Neural cell (in vitro differentiated cells): ENCODE measurements at regions not wholly inside any gene's neighbourhood (a gene's known extent, or its start where the extent isn't known, plus 50 kb on each side); places are given as distances from the start of the nearest gene placed in this dataset.

ENCODE experiments used
- EP300 ChIP-seq: fragments of 450-650 bp; conservative IDR thresholded peaks from 2 replicates; pipeline ENCODE4 v1.6.1; 2014; ENCODE audit warnings: antibody characterized with exemption, mild to moderate bottlenecking, moderate library complexity; ENCODE audit not compliant: poor library complexity, severe bottlenecking
- MXI1 ChIP-seq: fragments of 450-650 bp; conservative IDR thresholded peaks from 2 replicates; pipeline ENCODE4 v1.6.1; 2014; ENCODE audit warnings: antibody characterized with exemption, mild to moderate bottlenecking; ENCODE audit not compliant: poor library complexity, severe bottlenecking
- POLR2AphosphoS5 ChIP-seq: IDR thresholded peaks from 2 replicates; pipeline ENCODE4 v1.6.1; 2012
- TF ChIP-seq, protein P1 (sequence below): fragments of 450-650 bp; IDR thresholded peaks from 2 replicates; pipeline ENCODE4 v1.5.1; 2014; ENCODE audit warnings: antibody characterized with exemption, mild to moderate bottlenecking, moderate library complexity; ENCODE audit not compliant: poor library complexity, severe bottlenecking
- TF ChIP-seq, protein P2 (sequence below): IDR thresholded peaks from 2 replicates; pipeline ENCODE4 v1.6.1; 2012; ENCODE audit warnings: borderline replicate concordance

DNA sequence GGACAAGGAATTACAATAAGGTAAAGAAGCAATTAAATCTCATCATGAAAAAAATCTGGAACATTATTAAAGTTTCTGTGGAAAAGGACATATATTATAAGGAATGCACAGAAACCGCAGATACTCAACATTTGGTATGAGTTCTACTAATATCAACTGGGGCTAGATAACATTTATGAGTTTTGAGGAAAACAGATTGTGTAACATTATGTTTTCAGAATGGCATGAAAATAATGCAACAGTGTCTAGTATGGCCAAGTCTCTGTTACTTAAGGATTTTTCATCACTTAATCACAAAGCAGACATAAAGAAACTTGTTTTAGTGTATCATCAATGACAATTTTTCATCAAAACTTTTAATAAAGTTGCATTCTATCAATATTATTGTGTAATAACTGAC, 785.0 kb downstream of the GLUD2 start:
- no peak for TF ChIP-seq POLR2AphosphoS5
- TF ChIP-seq, protein P1, sequence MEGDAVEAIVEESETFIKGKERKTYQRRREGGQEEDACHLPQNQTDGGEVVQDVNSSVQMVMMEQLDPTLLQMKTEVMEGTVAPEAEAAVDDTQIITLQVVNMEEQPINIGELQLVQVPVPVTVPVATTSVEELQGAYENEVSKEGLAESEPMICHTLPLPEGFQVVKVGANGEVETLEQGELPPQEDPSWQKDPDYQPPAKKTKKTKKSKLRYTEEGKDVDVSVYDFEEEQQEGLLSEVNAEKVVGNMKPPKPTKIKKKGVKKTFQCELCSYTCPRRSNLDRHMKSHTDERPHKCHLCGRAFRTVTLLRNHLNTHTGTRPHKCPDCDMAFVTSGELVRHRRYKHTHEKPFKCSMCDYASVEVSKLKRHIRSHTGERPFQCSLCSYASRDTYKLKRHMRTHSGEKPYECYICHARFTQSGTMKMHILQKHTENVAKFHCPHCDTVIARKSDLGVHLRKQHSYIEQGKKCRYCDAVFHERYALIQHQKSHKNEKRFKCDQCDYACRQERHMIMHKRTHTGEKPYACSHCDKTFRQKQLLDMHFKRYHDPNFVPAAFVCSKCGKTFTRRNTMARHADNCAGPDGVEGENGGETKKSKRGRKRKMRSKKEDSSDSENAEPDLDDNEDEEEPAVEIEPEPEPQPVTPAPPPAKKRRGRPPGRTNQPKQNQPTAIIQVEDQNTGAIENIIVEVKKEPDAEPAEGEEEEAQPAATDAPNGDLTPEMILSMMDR: no peak
- TF ChIP-seq EP300: no peak
- TF ChIP-seq, protein P2, sequence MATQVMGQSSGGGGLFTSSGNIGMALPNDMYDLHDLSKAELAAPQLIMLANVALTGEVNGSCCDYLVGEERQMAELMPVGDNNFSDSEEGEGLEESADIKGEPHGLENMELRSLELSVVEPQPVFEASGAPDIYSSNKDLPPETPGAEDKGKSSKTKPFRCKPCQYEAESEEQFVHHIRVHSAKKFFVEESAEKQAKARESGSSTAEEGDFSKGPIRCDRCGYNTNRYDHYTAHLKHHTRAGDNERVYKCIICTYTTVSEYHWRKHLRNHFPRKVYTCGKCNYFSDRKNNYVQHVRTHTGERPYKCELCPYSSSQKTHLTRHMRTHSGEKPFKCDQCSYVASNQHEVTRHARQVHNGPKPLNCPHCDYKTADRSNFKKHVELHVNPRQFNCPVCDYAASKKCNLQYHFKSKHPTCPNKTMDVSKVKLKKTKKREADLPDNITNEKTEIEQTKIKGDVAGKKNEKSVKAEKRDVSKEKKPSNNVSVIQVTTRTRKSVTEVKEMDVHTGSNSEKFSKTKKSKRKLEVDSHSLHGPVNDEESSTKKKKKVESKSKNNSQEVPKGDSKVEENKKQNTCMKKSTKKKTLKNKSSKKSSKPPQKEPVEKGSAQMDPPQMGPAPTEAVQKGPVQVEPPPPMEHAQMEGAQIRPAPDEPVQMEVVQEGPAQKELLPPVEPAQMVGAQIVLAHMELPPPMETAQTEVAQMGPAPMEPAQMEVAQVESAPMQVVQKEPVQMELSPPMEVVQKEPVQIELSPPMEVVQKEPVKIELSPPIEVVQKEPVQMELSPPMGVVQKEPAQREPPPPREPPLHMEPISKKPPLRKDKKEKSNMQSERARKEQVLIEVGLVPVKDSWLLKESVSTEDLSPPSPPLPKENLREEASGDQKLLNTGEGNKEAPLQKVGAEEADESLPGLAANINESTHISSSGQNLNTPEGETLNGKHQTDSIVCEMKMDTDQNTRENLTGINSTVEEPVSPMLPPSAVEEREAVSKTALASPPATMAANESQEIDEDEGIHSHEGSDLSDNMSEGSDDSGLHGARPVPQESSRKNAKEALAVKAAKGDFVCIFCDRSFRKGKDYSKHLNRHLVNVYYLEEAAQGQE: no peak
- TF ChIP-seq MXI1: no peak
